Skeletal muscle cell (primary cell): ENCODE measurements at regions not wholly inside any gene's neighbourhood (a gene's known extent, or its start where the extent isn't known, plus 50 kb on each side); places are given as distances from the start of the nearest gene placed in this dataset.
"Not testable (repeated sequence)": the region's sequence is repeated elsewhere in the genome, so short reads cannot be mapped to it uniquely, and the experiment has no call there.

Experiments
- DNase-seq: peaks from one replicate; pipeline ENCODE4 v3.0.0-alpha.2; 2010; ENCODE audit warnings: low read depth
- H3K4me3 ChIP-seq: 2 replicates; pipeline ENCODE4 v1.5.1; 2011; ENCODE audit warnings: low read depth, mild to moderate bottlenecking, control low read depth, low read length, moderate library complexity

DNA sequence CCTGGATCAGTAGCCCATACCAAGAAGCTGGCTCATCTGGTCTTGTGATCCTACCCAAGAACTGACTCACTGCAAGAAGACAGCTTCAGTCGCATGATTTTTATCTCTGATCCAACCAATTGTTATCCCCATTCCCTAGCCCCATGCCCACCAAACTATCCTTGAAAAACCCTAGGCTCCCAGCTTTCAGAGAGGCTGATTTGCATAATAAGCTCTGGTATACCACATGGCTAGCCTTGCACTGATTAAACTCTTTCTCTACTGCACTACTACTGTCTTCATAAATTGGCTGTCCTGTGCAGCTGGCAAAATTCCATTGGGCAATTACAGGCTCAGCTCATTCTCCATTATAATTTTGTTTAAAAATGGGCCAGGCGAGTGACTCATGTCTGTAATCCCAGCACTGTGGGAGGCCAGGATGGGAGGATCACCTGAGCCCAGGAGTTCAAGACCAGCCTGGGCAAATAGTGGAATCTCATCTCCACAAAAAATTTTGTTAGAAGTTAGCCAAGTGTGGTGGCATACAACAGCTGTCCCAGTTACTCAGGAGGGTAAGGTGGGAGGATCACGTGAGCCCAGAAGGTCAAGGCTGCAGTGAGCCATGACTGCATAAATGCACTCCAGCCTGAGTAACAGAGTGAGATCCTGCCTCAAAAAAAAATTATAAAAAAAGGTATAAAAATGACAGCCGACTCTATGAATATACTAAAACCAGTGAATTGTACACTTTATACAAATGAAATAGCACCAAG, 76.7 kb upstream of the EIF5 start:
- no peak for DNase-seq
- no peak overlapping the region for H3K4me3 ChIP-seq

DNA sequence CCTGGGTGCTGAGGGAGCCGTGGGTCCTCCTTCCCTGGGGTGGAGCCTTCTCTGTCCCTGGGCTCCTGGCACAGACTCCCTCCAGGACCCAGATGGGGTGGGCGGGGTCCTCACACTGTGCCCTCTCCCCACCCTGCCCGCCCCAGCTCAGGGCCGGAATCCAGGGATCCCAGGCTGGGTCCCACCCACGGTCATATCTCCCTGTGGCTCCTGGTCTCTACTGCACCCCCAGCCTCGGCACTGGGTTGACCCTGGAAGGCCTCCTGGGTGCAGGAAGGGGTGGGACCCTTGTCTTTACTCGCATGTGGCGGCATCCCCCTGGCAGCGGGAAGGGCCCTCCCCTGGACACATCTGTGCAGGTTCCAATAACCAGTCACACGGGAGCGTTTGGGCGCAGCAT, 75.8 kb upstream of the EIF5 start:
- no peak for DNase-seq
- H3K4me3 ChIP-seq: no peak overlapping the region

DNA sequence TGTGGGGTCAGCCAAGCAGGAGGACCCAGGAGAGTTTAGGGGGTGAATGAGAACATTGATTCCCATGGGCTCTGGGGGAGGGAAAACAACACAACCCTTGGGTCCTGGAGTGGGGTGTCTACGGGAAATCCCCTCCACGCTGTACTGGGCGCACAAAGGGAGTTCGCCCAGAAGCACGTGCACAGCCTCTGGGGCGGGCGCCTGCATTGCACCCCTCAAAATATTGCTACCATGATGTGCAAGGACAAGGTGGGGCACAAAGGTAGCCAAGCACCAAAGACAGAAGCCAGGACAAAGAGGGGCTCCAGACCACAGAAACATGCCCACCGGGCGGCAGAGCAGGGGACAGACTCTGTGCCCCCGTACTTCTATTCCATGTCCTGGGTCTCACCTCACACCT, 74.9 kb upstream of the EIF5 start:
- no peak overlapping the region for H3K4me3 ChIP-seq
- DNase-seq: no peak

DNA sequence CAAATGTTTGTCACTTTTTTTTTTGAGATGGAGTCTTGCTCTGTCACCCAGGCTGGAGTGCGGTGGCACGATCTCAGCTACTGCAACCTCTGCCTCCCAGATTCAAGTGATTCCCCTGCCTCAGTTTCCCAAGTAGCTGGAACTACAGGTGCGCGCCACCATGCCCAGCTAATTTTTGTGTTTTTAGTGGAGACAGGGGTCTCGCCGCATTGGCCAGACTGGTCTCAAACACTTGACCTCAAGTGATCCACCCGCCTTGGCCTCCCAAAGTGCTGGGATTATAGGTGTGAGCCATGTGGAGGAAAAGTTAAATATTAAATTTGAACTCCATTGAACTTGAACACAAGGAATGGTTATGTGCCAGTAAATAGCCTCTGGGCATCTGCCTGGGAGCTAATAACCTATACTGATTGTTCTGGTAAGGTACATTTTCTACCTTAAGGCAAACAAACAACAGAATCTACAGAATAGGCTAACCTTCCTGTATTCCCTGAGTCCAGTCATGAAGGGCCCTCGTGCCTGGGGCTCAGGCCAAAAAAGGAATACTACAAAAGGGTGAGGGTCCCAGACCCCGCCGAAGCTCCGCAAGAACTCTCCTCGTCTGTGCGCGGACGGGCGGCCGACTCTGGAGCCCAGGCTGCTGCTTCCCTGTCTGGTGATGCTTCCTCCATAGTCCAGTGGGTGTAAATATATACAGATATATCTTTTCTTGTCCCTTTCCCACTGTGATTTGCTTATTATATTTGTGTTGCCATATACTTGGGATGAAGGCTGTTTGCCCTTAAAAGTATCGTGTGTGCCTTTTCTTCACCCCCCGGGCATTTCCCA, 74.0 kb upstream of the EIF5 start:
- no peak for DNase-seq
- H3K4me3 ChIP-seq: peak overlapping the region; percentile 43

DNA sequence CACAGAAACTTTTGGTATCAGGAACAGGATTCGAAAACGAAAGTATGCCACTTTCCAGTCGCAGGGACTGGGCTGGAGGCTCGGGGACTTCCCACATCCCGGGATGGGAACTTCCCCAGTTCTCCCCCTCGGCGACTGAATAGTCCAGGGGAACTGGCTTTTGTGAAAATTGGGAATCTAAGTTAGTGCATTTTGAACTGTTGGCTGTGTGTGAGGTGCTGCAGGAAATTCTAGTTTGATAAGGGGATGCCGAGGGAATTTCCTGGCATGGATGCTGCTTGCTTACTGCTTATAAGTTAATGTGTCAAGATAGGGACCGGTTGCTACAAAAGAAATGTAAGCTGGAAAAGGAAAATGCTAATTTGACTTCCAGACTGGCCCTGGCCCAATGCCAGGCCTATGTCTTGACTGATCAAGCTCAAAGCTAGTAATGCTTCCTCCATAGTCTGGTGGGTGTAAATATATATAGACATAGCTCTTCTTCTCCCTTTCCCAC, 73.4 kb upstream of the EIF5 start:
- DNase-seq: no peak

DNA sequence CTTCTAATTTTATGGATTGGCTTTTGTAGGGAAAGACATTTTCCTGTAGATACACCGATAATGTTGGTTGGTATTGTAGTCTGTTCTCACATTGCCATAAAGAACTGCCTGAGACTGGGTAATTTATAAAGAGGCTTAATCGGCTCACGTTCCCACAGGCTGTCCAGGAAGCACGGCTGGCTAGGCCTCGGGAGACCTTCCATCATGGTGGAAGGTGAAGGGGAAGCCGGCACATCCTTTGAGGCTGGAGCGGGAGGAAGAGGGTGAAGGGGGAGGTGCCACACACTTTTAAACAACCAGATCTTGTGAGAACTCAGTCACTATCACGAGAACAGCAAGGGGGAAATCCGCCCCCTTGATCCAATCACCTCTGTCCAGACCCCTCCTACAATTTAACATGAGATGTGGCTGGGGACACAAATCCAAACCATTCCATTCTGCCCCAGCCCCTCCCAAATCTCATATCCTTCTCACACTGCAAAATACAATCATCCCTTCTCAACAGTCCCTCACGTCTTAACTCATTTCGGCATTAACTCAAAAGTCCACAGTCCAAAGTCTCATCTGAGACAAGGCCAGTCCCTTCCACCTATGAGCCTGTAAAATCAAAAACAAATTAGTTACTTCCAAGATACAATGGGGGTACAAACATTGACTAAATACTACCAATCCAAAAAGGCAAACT, 66.7 kb upstream of the EIF5 start:
- no peak for DNase-seq
- no peak overlapping the region for H3K4me3 ChIP-seq

More for the DNA sequence above, 73.4 kb upstream of the EIF5 start:
- H3K4me3 ChIP-seq: peak overlapping the region; percentile 43

DNA sequence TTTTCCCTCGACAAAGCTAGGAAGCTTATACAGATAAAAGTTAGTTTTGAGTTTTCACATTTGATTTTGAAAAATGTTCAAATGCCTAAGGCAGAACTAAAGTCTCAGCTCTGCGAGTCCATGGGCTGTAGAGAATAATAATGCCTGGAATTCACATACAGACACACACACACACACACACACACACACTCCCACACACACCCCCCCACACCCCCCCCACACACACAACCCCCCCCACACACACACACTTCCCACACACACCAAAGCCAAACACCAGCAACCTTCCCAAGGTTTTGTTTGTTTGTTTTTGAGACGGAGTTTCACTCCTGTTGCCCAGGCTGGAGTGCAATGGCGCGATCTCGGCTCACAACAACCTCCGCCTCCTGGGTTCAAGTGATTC, 62.8 kb upstream of the EIF5 start:
- no peak overlapping the region for H3K4me3 ChIP-seq
- DNase-seq: no peak

DNA sequence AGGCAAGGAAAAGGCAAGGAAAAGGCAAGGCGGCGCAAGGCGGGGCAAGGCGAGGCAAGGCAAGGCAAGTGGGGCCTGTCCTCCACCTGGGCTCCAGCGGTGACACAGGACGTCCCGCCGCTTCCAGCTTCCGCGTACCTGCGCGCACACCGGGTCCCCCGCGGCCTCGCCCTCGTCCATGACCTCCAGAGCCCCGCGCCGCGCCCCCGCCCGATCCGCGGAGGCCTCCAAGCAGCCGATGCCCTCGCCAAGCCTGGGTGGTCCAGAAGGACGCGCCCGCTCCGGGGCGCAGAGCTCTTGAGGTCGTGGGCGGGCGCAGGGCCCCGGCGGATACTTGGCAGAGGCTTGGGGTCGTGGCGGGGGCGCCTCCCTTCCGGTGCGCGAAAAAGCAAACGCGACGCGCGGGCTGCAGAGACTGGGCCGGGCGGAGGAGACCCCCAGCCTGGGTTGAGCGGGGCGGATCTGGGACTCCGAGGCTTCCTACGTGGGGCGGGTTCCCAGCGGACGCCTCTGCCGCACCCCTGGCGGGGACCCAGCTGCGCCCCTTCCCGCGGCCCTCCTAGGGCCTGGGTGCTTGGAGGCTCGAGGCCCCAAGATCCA, 60.8 kb upstream of the EIF5 start:
- DNase-seq: no peak
- peak overlapping the region; percentile 9 for H3K4me3 ChIP-seq

DNA sequence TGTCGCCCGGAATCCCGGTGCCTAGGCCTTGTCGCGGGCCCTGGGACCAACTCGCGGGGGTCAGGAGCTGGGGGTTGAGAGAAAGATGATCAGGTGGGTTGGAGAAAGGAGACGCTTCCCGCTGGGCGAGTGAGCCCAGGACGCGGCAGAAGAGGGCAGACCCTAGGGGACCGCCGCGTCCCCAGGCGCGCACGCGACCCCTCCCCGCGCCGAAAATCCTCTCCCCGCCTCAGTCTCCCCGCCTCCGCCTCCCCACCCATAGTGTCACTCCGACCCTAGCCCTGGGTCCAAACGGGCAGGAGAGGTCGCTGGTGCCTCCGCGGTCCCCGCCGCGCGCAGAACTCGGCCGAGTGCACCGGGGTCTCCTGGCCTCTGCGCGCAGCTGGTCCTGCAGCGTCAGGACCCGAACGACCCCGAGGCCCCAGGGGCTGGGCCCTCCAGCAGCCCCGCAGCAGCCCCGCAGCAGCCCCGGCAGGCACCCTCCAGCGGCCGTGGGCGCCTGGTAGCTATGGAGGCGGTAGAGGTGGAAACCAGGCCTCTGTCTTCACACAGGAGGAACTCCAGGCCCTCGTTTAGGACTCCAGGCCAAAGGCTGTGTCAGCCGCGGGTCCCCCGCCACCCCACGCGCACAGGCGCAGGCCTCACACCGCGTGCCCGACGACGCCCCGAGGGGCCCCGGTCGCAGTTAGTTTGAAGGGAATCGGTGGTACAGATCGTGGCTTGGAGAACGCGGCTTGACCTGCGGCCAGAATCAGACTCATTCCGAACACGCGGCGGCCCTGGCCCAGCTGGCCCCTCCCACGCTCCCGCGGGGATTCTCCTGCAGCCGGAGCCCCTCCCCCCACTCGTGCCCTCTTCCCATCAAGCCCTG, 60.1 kb upstream of the EIF5 start:
- no peak overlapping the region for H3K4me3 ChIP-seq

DNA sequence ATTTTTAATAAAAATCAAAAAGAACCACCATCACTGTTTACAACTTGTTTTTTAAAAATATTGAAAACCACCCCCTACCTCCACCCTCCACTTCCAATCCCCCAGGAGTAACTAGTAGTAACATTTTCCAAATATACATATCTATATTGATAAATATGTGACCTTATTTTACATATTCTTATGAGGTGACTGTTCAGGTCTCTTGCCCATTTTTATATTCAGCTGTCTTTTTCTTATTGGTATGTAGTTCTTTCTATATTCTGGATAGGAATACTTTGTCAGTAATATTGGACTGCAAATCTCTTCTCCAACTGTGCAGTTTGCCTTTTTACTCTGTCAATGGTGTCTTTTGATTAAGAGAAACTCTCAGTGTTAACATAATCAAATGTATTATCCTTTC, 59.0 kb upstream of the EIF5 start:
- DNase-seq: no peak
- no peak overlapping the region for H3K4me3 ChIP-seq

More for the DNA sequence above, 60.1 kb upstream of the EIF5 start:
- no peak for DNase-seq

DNA sequence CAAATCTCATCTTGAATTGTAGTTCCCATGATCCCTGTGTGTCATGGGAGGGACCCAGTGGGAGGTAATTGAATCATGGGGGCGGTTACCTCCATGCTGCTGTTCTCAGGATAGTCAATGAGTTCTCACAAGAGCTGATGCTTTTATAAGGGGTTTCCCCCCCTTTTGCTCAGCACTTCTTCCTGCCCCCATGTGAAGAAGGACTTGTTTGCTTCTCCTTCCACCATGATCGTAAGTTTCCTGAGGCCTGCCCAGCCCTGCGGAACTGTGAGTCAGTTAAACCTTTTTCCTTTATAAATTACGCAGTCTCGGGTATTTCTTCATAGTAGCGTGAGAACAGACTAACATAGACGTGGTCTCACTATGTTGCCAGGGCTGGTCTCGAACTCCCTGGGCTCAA, 56.1 kb upstream of the EIF5 start:
- no peak overlapping the region for H3K4me3 ChIP-seq
- no peak for DNase-seq

DNA sequence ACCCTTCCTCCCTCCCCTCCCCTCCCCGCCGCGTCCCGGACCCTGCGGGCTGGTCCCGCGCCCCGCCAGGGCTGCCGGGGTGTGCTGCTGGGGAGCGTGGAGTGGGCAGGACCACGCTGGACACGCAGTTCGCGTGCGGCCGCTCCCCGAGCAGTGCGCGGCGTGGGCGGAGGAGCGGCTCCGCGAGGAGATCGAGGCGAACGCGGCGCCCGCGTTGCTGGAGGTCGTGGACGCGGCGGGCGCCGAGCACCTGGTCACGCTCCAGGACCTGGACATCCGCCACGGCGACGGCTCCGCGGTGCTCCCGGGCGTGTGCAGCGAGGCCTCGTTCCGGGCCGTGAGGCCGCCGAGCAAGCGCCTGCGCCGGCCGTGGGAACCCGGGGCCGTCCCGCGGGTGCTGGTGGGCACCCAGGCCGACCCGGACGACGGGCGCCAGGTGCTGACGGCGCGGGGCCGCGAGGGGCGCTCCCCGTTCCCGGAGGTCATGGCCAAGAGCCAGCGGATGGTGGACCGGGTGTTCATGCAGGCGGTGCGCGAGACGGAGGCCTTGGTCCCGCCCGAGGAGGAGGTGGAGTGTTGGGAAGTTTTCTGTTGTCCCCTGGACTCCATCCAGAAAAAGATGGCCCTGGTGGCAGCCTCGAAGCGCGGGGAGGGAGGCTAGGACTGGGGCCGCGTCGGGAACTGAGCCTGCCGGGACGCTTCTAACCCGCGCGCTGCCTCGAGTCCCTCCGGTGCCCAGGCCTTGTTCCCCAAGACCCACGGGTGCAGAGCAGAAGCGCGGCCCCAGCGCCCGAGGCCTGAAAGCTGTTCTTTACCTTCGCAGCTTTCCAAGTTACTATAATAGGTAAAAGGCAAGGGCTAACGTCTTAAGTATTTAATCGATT, 54.7 kb upstream of the EIF5 start:
- no peak overlapping the region for H3K4me3 ChIP-seq

DNA sequence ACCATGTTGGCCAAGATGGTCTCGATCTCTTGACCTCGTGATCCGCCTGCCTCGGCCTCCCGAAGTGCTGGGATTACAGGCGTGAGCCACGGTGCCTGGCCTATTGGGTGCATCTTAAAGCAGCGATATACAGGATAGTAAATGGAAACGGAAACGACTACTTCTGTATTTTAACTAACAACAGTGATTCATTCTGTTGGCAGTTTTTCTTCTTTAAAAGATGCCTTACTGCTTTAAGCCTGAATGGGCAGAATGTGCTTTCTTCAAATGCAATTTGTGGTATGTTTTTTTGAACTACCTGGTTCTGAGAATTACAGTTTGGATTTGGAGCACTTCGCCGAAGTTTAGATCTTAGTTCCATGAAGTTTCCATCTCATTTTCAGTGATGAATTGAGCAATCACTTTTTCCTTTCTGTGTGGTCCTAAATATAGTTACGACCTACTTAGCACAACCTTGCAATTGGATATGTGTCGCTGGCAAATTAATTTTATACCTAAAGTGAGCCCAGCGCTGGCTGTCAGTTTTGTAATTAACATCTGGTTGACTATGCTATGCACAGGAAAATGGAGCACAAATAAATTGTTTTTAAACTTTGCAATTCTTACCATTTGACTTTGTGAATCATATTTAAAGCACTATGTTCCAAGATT, 53.6 kb upstream of the EIF5 start:
- H3K4me3 ChIP-seq: no peak overlapping the region
- DNase-seq: no peak

More for the DNA sequence above, 54.7 kb upstream of the EIF5 start:
- DNase-seq: no peak

DNA sequence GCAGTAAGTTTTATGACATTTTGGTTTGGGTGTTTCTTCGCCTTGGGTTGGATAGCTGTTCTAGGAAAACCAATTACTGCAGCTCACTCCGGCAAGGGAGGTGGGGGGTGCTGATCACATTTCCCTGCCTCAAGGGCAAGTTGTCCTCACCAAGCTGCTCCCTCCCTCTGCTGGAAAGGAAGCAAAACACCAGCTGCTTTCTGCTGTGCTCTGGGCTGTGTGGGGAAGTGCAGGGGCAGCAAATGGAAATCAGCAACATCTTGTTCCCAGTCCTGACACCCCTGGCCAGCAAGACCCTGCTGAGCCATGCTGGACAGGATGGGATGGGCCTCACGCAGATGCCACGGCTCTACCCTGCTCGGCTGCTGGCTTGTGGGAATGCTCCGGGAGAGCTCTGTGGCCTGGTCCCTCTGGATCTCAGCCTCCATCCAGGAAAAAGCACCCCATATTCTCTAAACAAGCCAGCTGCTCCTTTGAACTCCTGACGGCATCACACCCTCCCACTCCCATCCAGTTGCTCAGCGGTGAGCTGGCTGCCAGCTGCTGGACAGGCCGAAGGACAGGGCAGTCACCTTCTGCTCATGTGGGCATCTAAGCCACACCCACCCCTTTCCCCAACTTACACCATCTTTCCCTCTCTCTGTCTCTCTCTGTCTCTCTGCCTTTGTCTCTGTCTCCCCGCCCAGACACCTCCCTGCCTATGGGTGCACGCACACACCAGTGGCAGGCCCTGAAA, 52.4 kb upstream of the EIF5 start:
- no peak for DNase-seq
- H3K4me3 ChIP-seq: no peak overlapping the region

DNA sequence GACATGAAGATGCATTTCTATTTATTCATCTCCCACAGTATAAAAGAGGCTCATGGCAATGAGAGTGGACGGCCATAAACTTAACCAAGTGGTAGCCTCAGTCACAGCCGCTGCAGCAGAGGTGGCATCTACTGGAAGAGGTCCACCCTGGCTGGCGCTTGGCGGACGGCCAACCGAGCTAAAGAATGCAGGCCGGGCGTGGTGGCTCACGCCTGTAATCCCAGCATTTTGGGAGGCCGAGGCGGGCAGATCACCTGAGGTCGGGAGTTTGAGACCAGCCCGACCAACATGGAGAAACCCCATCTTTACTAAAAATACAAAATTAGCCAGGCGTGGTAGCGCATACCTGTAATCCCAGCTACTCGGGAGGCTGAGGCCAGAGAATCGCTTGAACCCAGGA, 51.7 kb upstream of the EIF5 start:
- not testable (repeated sequence) for H3K4me3 ChIP-seq, DNase-seq

DNA sequence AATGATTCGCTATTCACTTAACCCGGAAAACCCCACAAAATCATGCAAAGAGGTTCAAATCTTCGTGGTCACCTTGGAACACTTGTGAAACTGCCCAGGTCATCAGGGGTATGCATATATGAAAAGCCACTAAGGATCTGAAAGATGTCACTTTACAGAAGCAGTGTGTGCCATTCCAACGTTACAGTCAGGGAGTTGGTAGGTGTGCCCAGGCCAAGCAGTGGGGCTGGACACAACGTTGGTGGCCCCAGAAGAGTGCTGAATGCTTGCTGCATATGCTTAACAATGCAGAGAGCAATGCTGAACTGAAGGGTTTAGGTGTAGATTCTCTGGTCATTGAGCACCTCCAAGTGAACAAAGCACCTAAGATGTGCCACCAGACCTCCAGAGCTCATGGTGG, 51.1 kb upstream of the EIF5 start:
- no peak overlapping the region for H3K4me3 ChIP-seq
- no peak for DNase-seq

DNA sequence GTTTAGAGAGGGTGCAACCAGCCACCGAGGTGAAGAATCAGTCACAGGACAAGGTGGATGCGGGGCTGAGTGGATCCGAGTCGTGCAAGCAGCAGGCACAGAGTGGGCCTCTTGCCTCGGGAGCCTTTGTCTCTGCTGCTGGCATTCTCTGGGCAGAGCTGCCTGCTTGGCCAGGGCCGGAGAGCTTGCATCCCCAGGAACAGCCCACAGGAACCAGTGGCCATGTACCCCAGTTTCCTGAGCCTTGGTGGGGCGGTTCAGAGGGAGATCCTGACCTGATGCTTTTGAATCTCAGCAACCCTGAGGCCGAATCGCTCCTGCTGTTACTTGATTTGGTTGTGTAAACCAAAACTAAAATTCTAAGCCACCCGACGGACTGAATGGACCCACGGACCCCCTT, 50.1 kb upstream of the EIF5 start:
- DNase-seq: no peak
- no peak overlapping the region for H3K4me3 ChIP-seq
